ENCODE measurements at regions not wholly inside any gene's neighbourhood (a gene's known extent, or its start where the extent isn't known, plus 50 kb on each side); places are given as distances from the start of the nearest gene placed in this dataset.
"Not testable (repeated sequence)": the region's sequence is repeated elsewhere in the genome, so short reads cannot be mapped to it uniquely, and the experiment has no call there.

- H3K79me2 ChIP-seq (replicated peaks; ENCODE audit: insufficient read depth, low read length) = no peaks in the 10 kb centered on the region
- H3K4me3 ChIP-seq (ENCODE audit: low read length) = no peak overlapping the region
- no peaks in the 10 kb centered on the region for H3F3A ChIP-seq (ENCODE audit: insufficient read depth, low read length, poor library complexity, severe bottlenecking)
- H3K4me2 ChIP-seq (ENCODE audit: low read length) = no peak overlapping the region
- no peak overlapping the region for H2AFZ ChIP-seq (ENCODE audit: low read depth, low read length)
- H3K27ac ChIP-seq (ENCODE audit: low read length) = no peak overlapping the region
- H3K27me3 ChIP-seq (ENCODE audit: insufficient read depth, low read depth, low read length) = no peaks in the 10 kb centered on the region
- no peaks in the 10 kb centered on the region for H3K9me3 ChIP-seq (ENCODE audit: low read length)
- no peaks in the 10 kb centered on the region for H4K20me1 ChIP-seq (ENCODE audit: insufficient read depth)
- H3K9ac ChIP-seq (ENCODE audit: low read length) = no peak overlapping the region
- H3K9me2 ChIP-seq (ENCODE audit: insufficient read depth, low read length) = no peaks in the 10 kb centered on the region
- TF ChIP-seq TAF1 (IDR thresholded peaks at IDR 0.05; ENCODE audit: low read depth) (no peak), RAD21 (conservative IDR thresholded peaks at IDR 0.05) (no peak), SMC3 (conservative IDR thresholded peaks at IDR 0.05; ENCODE audit: poor library complexity) (no peak), REST (IDR thresholded peaks at IDR 0.05; ENCODE audit: borderline replicate concordance) (no peak), EP300 (conservative IDR thresholded peaks at IDR 0.05; ENCODE audit: poor library complexity, severe bottlenecking) (no peak), POLR2AphosphoS5 (IDR thresholded peaks at IDR 0.05) (no peak), EZH2 (IDR thresholded peaks at IDR 0.05; ENCODE audit: borderline replicate concordance, insufficient read depth, low read length, poor library complexity, severe bottlenecking) (no peak), MXI1 (conservative IDR thresholded peaks at IDR 0.05; ENCODE audit: poor library complexity, severe bottlenecking) (no peak)
- TF ChIP-seq, protein P1, sequence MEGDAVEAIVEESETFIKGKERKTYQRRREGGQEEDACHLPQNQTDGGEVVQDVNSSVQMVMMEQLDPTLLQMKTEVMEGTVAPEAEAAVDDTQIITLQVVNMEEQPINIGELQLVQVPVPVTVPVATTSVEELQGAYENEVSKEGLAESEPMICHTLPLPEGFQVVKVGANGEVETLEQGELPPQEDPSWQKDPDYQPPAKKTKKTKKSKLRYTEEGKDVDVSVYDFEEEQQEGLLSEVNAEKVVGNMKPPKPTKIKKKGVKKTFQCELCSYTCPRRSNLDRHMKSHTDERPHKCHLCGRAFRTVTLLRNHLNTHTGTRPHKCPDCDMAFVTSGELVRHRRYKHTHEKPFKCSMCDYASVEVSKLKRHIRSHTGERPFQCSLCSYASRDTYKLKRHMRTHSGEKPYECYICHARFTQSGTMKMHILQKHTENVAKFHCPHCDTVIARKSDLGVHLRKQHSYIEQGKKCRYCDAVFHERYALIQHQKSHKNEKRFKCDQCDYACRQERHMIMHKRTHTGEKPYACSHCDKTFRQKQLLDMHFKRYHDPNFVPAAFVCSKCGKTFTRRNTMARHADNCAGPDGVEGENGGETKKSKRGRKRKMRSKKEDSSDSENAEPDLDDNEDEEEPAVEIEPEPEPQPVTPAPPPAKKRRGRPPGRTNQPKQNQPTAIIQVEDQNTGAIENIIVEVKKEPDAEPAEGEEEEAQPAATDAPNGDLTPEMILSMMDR (IDR thresholded peaks at IDR 0.05; ENCODE audit: poor library complexity, severe bottlenecking) = peak; percentile 34
- no peaks in the 10 kb centered on the region for H3K36me3 ChIP-seq (ENCODE audit: insufficient read depth, low read length)
Measured at GRCh38 chr15:60179786-60180391, 175.8 kb downstream of the FOXB1 start.

GRCh38 chr15:60181957-60182356, 177.8 kb downstream of the FOXB1 start:
- H3K9me3 ChIP-seq (ENCODE audit: low read length); H3K79me2 ChIP-seq (replicated peaks; ENCODE audit: insufficient read depth, low read length); H3K36me3 ChIP-seq (ENCODE audit: insufficient read depth, low read length); H3K9ac ChIP-seq (ENCODE audit: low read length); H3F3A ChIP-seq (ENCODE audit: insufficient read depth, low read length, poor library complexity, severe bottlenecking); H3K4me2 ChIP-seq (ENCODE audit: low read length); H4K20me1 ChIP-seq (ENCODE audit: insufficient read depth); H3K9me2 ChIP-seq (ENCODE audit: insufficient read depth, low read length); H2AFZ ChIP-seq (ENCODE audit: low read depth, low read length); H3K27ac ChIP-seq (ENCODE audit: low read length); H3K4me3 ChIP-seq (ENCODE audit: low read length); H3K27me3 ChIP-seq (ENCODE audit: insufficient read depth, low read depth, low read length): not testable (repeated sequence)

GRCh38 chr15:60183366-60183765, 179.3 kb downstream of the FOXB1 start:
- Histone ChIP-seq H3K4me2 (ENCODE audit: low read length) (no peak overlapping the region), H2AFZ (ENCODE audit: low read depth, low read length) (no peak overlapping the region), H3K27me3 (ENCODE audit: insufficient read depth, low read depth, low read length) (no peaks in the 10 kb centered on the region), H3F3A (ENCODE audit: insufficient read depth, low read length, poor library complexity, severe bottlenecking) (no peaks in the 10 kb centered on the region), H3K9ac (ENCODE audit: low read length) (no peak overlapping the region), H4K20me1 (ENCODE audit: insufficient read depth) (no peaks in the 10 kb centered on the region), H3K9me3 (ENCODE audit: low read length) (no peaks in the 10 kb centered on the region), H3K27ac (ENCODE audit: low read length) (no peak overlapping the region), H3K36me3 (ENCODE audit: insufficient read depth, low read length) (no peaks in the 10 kb centered on the region), H3K4me3 (ENCODE audit: low read length) (no peak overlapping the region), H3K9me2 (ENCODE audit: insufficient read depth, low read length) (no peaks in the 10 kb centered on the region), H3K79me2 (replicated peaks; ENCODE audit: insufficient read depth, low read length) (no peaks in the 10 kb centered on the region)
- TF ChIP-seq SMC3 (conservative IDR thresholded peaks at IDR 0.05; ENCODE audit: poor library complexity) = no peak
- no peak for TF ChIP-seq EZH2 (IDR thresholded peaks at IDR 0.05; ENCODE audit: borderline replicate concordance, insufficient read depth, low read length, poor library complexity, severe bottlenecking)
- TF ChIP-seq, protein P1 (IDR thresholded peaks at IDR 0.05; ENCODE audit: poor library complexity, severe bottlenecking) = no peak
- TF ChIP-seq REST (IDR thresholded peaks at IDR 0.05; ENCODE audit: borderline replicate concordance) = no peak
- TF ChIP-seq MXI1 (conservative IDR thresholded peaks at IDR 0.05; ENCODE audit: poor library complexity, severe bottlenecking) = no peak
- TF ChIP-seq EP300 (conservative IDR thresholded peaks at IDR 0.05; ENCODE audit: poor library complexity, severe bottlenecking) = no peak
- TF ChIP-seq TAF1 (IDR thresholded peaks at IDR 0.05; ENCODE audit: low read depth) = no peak
- no peak for TF ChIP-seq RAD21 (conservative IDR thresholded peaks at IDR 0.05)
- TF ChIP-seq POLR2AphosphoS5 (IDR thresholded peaks at IDR 0.05) = no peak

Measured in neural cell (in vitro differentiated cells).